CD4-positive, alpha-beta T cell treated with Interleukin-12 subunit alpha and Interleukin-12 subunit beta, for 1 hour (primary cell): ENCODE measurements at regions not wholly inside any gene's neighbourhood (a gene's known extent, or its start where the extent isn't known, plus 50 kb on each side); places are given as distances from the start of the nearest gene placed in this dataset.
"Not testable (repeated sequence)": the region's sequence is repeated elsewhere in the genome, so short reads cannot be mapped to it uniquely, and the experiment has no call there.

Experiments
- DNase-seq: peaks from one replicate; pipeline ENCODE4 v3.0.0-alpha.2; 2020

DNA sequence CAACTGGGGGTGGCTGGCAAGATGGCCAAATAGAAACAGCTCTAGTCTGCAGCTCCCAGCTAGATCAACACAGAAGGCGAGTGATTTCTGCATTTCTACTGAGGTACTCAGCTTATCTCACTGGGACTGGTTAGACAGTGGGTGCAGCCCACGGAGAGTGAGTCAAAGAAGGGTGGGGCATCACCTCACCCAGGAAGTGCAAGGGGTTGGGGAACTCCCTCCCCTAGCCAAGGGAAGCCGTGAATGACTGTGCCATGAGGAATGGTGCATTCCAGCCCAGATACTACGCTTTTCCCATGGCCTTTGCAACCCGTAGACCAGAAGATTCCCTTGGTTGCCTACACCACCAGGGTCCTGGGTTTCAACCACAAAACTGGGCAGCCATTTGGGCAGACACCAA lies 452.6 kb downstream of the NR4A2 start:
- not testable (repeated sequence) for DNase-seq

DNA sequence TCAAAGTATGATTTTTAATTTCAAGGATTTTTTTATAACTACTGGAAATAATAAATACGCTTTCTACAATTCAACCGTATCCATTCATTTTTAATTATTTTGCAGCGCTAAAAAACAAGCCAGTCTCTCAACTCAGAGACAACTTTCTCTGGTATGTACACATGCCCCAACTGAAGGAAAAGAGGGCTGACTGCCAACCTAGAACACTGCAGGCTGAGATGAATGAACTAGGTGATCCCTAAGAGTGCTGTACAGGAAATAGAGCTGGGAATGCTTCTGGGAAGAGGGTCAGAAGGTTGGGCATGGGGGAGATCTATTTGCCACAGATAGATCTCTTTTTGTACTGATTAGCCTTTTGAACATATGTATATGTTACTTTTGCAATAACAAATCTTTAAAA lies 460.1 kb downstream of the NR4A2 start:
- no peak for DNase-seq

DNA sequence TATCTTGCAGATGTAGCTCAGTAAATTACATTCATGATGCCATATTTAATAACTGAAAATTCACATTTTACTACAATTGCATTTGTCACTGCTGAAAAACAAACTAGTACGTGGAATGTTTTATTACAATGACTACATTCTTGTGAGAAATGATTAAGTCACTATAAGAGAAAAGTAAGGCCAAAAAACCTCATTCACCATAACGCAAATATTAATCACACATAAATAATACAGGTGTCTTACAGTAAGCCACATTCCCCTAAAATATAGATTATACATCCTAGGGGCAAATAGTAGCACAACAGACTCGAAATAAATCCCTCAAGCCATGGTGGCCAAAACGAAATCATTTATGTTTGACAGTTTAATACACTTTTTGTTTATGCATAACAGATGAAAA lies 460.6 kb downstream of the NR4A2 start:
- no peak for DNase-seq

DNA sequence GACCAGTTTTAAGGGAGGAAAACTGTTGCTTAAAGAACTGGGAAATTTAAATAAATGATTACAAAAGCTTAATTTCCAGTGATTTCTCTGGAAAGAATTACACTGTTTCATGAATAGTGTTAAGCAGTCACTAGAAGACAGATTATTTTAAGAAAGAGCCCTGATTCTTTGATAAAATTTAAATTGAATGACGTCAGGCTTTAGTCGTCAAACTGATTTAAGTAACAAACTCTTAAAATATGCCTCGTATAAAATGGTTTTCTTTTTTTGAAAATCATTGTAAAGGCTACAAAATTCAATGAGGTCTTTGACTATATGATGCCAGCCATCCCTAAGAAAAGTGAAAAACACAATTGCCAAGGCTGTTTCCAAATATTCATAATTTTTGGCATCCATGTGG lies 465.0 kb downstream of the NR4A2 start:
- DNase-seq: no peak

DNA sequence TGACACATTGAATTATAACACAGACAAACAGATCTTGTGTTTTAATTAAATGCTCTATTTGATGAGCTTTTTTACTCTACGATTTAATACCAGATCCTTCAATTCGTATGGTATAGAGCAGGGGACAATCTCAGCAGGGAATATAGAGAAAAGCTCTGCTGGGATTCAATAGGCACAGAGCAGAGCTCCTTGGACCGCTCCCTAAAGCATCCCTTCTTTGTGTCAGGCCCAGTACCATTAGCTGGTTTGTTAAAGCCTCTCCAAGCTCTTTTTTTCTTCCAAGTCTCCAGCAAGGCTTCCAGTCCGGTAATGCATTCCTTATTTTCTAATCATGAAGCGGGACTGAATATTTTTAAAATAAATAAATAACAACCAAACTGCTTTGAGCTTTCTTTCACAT lies 466.0 kb downstream of the NR4A2 start:
- no peak for DNase-seq

DNA sequence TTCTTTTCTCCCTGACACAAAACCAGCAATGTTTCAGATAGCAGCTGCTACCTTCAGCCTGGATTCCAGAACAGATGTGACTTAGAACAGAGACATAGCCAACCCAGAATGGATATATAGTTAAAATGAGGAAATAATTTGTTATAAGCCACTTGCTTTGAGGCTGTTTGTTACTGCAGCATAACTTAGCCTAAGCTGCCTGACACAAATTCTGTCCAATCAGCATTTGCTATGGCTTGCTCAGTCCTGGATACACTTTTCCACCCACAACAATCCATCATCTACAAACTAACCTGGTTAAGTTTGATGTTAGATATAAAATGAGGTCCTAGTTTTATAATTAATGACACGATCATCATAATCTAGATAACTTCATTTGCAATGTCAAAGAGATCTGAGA lies 480.4 kb downstream of the NR4A2 start:
- no peak for DNase-seq

DNA sequence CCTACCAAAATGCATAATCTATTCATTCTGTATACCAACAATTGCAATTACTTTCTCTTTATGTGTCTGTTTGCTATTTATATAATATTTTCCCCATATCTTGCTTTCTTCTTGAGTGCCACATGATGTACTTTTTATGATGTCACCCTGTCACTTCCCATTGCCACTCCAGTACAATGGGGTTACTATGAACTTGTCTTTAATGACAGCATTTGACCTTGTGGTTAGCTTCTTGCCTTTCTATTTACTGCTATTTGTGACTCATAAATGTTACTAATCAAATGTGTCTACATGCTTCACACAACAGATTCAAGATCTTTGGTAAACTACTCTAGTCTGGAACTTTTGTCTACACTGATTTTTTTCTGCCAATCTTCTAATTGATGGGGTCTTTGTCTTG lies 486.3 kb downstream of the NR4A2 start:
- DNase-seq: no peak

DNA sequence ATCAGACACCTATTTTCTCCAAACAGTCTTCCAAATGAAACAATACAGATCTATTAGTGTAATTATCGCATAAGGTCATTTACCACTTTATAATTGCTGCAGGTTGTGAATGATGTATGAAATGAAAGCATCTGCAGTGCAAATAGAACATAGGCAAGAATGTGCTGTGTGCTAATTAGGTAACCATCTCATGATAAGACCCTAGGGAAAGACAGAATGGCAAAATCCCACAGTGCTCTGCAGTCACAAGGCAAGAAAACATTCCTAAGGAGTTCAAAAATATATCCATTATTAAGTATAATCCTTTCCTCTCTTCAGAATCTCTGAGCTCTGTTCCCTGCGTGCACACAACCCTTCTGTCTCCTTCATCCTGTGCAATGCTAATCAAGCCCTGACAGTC lies 488.1 kb downstream of the NR4A2 start:
- DNase-seq: no peak

DNA sequence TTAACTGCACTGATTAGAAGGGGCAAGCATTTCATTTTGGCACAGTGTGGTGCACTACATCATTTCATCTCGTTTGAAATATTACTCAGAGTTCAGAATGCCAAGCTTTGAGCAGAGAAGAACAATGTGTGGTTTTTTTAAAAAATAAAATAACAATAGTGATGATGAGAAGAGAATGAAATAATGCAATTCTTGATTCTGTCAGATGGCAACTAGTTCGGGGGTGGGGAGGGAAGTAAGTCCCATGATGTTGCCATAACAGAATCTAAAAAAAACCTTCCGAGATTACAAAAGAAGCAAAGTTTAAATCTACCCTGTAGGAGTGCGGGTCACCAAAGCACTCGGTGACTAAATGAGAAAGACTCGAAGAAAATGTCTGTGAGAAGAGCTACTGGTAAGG lies 490.4 kb downstream of the NR4A2 start:
- DNase-seq: no peak

DNA sequence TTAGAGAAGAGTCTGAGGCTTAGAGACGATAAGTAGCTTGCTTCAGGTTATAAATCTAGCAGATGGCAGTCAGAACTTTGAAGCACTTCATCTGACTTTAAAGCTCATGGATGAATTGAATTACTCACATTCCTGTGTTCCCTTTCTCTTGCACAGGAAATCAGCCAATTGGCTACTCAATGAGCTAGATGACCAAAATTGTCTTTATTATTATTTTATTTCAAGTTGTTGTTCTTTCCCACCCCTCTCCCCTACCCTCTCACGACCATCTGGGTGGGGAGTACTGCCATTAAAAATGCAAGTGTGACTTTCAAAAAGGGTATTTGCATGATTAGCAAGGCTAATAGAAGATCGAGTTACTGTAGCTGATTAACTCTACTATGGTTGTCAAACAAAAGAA lies 491.1 kb downstream of the NR4A2 start:
- DNase-seq: no peak

DNA sequence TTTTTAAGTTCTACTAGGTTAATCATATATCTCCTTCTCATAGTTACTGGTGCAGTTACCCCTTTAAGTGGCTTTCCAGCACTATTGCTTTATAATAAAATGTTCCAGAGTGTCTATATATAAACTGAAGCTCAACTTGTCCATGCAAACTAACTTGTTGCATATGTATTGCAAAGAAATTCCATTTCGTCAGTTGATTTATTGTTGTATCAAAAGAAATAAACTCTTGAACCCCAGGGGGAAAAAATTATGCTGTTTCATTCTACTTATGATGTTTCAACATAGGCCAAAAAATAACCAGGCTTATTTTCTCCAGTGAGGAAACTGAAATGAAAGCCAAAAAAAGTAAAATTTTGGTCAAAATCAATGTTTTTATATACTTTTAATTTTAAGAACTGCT lies 491.9 kb downstream of the NR4A2 start:
- DNase-seq: no peak

DNA sequence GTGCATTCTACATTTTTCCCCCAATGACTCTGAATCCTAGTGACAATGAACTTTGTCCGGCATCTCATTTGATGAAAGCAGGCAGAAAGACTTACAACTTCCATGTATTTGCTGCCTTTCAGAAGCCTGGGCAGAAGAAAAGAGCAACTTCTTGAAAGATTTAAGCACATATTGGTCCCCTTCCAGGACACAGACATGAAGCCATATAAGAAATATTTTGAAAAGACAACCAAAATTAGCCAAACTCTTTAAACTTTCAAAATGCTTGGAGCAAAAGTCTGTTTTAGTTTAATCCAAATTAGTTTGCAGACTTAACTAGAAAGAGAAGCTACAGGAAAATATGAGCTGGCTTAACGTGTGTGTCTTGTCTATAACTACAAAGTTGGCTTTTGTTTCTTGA lies 492.5 kb downstream of the NR4A2 start:
- DNase-seq: no peak

DNA sequence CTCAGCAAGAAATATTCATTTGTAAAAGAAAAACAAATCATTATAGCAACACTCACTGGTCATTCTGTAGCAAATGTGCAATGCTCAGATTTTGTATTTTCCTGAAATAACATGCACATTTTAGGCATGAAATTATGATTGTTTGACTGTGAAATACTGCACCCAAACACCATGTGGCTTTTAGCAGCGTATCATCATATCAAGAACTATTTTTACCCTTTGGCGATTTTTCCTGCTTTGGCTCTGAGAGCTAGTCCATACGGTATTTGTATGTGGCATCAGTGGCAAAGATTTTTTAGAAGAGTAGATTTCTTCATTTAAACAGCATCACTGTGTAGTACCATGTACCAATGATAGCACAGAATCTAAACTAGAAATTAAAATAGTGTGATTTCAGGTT lies 493.1 kb downstream of the NR4A2 start:
- DNase-seq: no peak

DNA sequence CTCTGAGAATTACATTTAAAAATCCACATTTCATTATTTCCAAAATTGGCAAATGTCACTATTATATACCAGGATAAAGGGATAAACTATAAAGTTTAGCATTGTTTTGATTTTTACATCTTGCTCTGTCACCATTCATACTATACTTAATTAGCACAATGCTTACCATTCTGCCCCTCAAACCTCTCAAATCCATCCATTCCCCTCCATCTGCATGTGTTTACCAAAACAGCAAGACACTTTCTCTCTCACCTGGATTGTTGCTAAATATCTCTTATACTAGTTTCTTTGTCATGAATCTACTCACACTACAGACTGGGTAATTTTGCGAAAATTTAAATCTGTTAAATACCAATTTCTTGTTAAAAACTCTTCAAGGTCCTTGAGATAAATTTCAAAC lies 496.1 kb downstream of the NR4A2 start:
- no peak for DNase-seq

DNA sequence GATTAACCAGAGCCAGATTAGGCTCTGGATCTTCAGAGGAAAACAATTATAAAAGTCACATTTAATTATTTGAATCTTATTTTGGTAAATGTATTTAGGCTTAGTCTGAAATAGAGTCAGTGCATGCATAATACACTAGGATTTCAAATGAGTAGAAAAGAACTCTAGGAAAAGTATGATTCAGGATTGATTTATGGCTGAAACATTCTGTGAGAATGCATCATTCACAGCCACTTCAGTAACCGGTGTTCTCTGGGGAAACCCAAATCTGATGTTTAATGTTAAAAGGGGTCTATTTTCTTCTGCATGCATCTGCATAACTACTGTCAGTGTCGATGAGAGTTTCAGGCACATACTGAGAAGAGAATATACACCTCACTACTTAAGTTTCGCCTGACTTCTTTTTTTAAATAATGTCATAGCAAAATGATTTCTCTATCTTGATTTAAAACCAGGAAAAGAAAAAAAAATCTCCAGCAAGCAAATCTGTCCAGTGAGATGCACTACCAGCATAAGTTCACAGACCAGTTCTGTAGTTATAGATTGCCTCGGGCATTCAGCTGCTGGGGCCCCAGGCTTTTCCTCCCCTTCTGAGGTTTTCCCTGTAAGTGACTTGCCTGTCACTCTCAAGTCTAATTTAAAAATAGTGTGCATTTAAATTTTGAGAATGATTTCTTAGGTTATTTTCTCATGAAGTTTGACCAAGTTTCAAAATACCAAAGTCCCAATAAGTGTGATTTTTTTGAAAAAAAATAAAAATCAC lies 501.5 kb downstream of the NR4A2 start:
- DNase-seq: no peak

DNA sequence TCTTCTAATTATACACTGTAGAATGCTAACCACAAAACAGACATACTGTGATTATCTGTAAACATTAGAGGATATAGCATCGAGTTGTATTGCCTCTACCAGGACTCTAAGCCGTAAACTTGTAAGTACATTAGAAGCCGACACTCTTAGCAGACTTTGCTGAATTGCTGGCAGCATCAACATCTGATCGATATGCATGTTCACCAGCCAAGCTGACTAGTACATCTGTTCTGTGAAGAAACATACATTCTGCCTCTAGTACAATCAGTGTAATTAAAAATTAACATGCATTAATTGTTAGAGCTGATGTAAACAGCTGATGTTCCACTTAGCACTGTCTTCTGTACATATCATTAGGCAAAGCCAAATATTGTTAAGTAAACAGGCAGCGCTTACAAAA lies 502.2 kb downstream of the NR4A2 start:
- DNase-seq: no peak

DNA sequence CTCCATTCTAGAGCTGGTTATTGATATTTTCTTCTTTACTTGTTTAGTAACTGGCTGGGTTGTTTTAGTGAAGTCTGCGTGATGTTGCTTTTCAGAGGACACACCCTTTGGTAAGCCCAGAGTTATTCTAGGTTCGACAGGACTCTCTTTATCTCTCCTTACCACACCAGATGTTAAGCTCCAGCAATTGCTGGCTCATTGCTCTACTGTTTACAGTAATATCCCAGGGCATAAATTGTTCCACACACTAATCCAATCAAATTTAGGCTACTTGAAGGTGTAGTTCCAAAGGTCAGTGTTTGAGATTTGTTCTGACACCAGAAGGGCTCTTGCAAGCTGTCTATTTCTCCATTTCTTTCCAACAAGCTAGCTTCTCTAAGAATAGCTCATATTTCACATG lies 506.6 kb downstream of the NR4A2 start:
- no peak for DNase-seq

DNA sequence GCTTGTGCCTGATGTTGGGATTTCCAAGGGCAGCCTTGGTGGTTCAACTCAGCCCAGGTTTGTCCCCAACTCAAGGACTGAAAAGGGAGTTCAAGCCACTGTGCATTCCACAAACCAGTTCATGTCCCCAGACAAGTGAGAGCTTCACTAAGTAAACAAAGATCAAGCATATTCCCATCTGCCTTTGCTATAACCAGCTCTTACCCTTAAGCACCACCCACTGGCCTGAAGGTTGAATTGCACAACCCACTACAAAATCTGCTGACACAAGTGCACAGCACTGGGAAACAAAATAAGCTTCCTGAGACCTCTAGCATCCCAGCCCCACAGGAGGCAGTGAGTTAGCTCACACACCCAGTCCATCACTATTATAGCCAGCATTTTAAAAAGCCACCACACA lies 516.7 kb downstream of the NR4A2 start:
- no peak for DNase-seq

DNA sequence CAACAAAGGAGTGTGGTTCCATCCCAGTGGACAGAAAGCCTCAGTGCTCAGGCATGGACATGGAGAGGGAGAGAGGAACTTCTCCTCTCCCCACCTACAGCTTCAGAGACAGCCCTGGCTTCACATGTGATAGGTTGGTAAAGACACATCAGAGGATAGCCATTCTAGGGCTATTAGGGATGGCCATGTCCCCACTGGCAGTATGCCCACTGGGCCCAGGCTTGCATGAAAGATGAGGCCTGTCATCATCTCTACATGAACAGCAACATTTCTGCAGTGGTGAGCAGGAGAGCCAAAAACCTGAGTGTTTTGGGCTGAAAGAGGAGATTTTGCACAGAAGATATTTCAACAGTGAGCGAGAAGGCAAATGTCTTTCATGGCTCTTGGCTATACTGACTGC lies 517.2 kb downstream of the NR4A2 start:
- no peak for DNase-seq

DNA sequence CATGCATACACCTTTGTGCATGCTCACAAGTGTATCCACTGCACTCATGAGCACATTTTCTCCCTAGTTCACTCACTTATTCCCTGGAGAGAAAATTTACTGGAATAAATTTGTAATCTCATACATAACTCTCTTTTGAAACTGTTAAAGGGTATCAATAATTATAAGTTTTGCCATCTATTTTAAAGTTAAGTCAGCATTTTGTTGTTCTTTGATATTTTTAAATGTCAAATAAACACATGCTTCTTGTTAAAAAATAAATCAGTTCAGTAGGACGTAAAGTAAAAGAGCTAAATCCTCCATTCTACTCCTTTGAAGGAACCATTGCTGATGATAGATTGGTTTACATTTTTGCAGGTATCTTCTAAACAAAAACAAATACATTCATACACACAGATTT lies 522.1 kb downstream of the NR4A2 start:
- no peak for DNase-seq

DNA sequence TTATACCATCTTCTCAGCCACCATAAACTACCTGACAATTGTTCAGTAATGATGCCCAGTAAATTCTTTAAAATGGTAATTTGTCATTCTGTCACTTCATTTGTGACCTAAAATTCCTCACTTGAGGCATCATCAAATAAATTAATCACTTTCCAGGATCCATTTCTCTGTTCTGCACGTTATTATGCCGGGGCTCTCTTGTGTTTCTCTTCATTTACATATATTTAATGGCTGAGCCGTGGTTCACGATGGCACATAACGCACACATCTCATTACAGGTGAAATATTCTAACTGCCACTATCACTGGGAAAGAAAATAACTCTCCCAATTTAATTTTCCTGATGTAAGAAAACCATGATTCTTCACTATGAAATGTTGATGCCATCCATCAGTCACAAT lies 529.6 kb downstream of the NR4A2 start:
- no peak for DNase-seq

DNA sequence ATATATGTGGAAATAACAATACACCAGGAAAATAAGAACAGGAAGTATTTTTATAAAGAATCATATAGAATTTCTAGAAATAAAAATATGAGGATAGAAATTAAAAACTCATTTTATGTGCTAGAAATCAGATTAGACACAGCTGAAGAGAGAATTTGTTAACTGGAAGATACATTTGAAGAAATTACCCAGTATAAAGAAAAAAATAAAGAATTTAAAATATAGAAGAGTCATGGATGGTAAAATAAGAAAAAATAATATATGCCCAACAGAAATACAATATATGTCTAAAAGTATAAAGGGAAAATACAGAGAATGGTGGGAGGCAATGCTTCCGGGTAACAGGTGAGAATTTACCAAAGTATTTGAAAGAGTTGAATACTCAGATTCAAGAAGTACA lies 539.9 kb downstream of the NR4A2 start:
- DNase-seq: no peak

DNA sequence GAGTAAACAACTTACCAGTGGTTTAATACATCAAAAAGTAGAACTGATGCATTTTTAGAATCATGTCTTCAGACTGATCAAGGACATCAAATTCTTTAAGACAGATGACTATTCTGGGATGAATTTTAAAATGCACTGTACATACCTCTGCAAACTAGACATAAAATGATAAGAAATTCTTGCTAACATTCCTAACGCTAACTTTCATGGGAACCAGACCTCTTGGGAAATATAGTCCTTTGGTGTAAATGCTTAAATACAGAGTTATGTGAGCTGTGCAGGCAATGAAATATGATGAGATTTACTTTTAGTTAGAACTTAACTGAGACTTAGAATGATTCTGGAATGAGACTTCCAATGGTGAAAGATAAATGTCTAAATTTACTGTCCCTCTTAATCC lies 562.0 kb downstream of the NR4A2 start:
- no peak for DNase-seq

DNA sequence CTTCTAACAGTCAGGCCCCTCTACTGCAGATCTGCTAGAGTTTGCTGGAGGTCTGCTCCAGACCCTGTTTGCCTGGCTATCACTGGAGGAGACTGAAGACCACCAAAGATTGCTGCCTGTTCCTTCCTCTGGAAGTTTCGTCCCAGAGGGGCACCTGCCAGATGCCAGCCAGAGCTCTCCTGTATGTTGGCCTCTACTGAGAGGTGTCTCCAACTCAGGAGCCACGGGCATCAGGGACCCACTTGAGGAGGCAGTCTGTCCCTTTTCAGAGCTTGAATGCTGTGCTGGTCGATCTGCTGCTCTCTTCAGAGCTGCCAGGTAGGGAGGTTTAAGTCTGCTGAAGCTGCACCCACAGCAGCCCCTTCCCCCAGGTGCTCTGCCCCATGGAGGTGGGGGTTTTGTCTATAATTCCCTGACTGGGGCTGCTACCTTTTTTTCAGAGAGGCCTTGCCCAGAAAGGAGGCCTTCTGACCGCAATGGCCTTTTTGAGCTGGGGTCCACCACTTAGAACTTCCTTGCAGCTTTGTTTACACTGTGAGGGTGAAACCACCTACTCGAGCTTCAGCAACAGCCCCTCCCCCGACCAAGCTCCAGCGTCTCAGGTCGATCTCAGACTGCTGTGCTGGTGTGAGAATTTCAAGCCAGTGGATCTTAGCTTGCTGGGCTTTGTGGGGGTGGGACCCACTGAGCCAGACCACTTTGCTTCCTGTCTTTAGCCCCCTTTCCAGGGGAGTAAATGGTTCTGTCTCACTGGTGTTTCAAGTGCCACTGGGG lies 566.0 kb downstream of the NR4A2 start:
- no peak for DNase-seq

DNA sequence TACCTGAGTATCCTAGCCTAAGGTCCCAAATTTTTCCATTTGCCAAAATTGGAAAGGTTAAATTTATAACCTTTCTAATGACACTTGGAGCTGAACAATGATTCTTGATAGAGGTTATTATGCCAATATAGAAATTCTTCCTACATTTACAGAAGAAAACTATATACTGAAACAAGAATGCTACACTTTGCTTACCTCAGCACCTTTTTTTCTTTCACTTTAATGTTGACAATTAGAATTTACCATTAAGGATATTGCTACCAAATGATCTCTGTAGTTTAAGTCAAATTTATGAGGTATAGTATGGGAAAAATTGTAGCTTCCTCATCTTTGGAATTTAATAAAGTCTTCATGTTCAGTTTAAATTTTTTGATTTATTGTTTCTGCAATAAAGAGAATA lies 577.0 kb downstream of the NR4A2 start:
- no peak for DNase-seq
